ENCODE measurements at regions not wholly inside any gene's neighbourhood (a gene's known extent, or its start where the extent isn't known, plus 50 kb on each side); places are given as distances from the start of the nearest gene placed in this dataset.

GRCh38 chr6:148082696-148083095, 259.9 kb upstream of the SASH1 start:
- no peak for TF ChIP-seq CTCF (IDR thresholded peaks at IDR 0.05; ENCODE audit: insufficient read depth, low read depth, low read length, missing control alignments)
- DNase-seq (ENCODE audit: low read depth): no peak

GRCh38 chr6:148085631-148086331, 256.9 kb upstream of the SASH1 start:
- no peak for DNase-seq (ENCODE audit: low read depth)
- TF ChIP-seq CTCF (IDR thresholded peaks at IDR 0.05; ENCODE audit: insufficient read depth, low read depth, low read length, missing control alignments): no peak
- no peak overlapping the region for H3K4me3 ChIP-seq (ENCODE audit: low read length)

More at GRCh38 chr6:148082696-148083095, 259.9 kb upstream of the SASH1 start:
- H3K4me3 ChIP-seq (ENCODE audit: low read length): no peak overlapping the region

- no peak for TF ChIP-seq CTCF (IDR thresholded peaks at IDR 0.05; ENCODE audit: insufficient read depth, low read depth, low read length, missing control alignments)
- H3K4me3 ChIP-seq (ENCODE audit: low read length): no peak overlapping the region
- no peak for DNase-seq (ENCODE audit: low read depth)
Measured at GRCh38 chr6:148086386-148086785, 256.3 kb upstream of the SASH1 start.

- TF ChIP-seq CTCF (IDR thresholded peaks at IDR 0.05; ENCODE audit: insufficient read depth, low read depth, low read length, missing control alignments): no peak
- DNase-seq (ENCODE audit: low read depth): no peak
- no peak overlapping the region for H3K4me3 ChIP-seq (ENCODE audit: low read length)
Measured at GRCh38 chr6:148086843-148087242, 255.8 kb upstream of the SASH1 start.

- TF ChIP-seq CTCF (IDR thresholded peaks at IDR 0.05; ENCODE audit: insufficient read depth, low read depth, low read length, missing control alignments): no peak
Measured at GRCh38 chr6:148087659-148088058, 255.0 kb upstream of the SASH1 start.

GRCh38 chr6:148090326-148090725, 252.3 kb upstream of the SASH1 start:
- H3K4me3 ChIP-seq (ENCODE audit: low read length): no peak overlapping the region
- no peak for DNase-seq (ENCODE audit: low read depth)
- TF ChIP-seq CTCF (IDR thresholded peaks at IDR 0.05; ENCODE audit: insufficient read depth, low read depth, low read length, missing control alignments): no peak

More at GRCh38 chr6:148087659-148088058, 255.0 kb upstream of the SASH1 start:
- DNase-seq (ENCODE audit: low read depth): no peak
- H3K4me3 ChIP-seq (ENCODE audit: low read length): no peak overlapping the region

- no peak overlapping the region for H3K4me3 ChIP-seq (ENCODE audit: low read length)
- DNase-seq (ENCODE audit: low read depth): no peak
- TF ChIP-seq CTCF (IDR thresholded peaks at IDR 0.05; ENCODE audit: insufficient read depth, low read depth, low read length, missing control alignments): no peak
Measured at GRCh38 chr6:148091394-148091793, 251.2 kb upstream of the SASH1 start.
